ENCODE measurements at regions not wholly inside any gene's neighbourhood (a gene's known extent, or its start where the extent isn't known, plus 50 kb on each side); places are given as distances from the start of the nearest gene placed in this dataset.

DNA sequence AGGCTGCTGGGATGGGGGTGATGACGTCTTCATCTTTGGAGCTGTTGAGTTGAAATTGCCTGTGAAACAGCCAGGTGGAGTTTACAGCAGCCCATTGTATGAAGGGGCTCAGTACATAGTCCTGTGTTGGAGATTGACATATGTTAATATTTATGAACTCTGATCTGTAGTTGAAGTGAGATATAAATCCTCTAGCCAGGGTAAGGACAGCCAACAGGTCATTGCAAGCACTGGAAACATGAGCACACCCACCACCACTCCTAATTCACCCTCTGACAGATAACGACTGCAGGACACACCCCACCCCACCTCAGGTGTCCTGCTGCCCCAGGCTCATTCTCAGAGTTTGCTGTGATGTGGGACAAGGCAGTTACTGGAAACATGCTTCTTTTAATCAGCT lies 112.4 kb upstream of the TRIB2 start:
- Histone ChIP-seq H3K9ac (ENCODE audit: low read depth, low read length) (no peak overlapping the region), H3K9me3 (ENCODE audit: control insufficient read depth, insufficient read depth, low read length) (no peaks in the 10 kb centered on the region), H3K4me1 (ENCODE audit: insufficient read depth, low read length) (peaks cover 7% of the 10 kb centered on the region), H3K36me3 (ENCODE audit: insufficient read depth, low read length) (no peaks in the 10 kb centered on the region)

DNA sequence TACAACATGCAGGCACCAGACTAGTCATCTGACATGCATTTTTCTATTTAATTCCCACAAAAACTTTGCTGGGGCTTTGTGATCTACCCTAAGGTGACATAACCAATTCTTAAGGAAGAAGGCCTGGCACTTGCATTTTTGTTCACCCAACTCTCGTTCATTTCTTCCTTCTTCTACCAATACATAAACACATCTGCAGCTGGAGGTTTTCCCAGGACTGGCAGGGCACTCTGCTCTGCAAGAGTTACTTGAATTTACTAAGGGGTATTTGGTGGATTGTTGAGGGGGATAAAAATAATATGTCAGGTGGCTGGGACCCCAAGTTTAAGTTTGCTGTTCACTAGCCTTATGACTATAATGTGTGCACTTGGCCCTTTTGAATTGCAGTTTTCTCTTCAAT lies 111.4 kb upstream of the TRIB2 start:
- Histone ChIP-seq H3K9me3 (ENCODE audit: control insufficient read depth, insufficient read depth, low read length) (no peaks in the 10 kb centered on the region), H3K9ac (ENCODE audit: low read depth, low read length) (no peak overlapping the region), H3K4me1 (ENCODE audit: insufficient read depth, low read length) (peaks cover 7% of the 10 kb centered on the region), H3K36me3 (ENCODE audit: insufficient read depth, low read length) (no peaks in the 10 kb centered on the region)

DNA sequence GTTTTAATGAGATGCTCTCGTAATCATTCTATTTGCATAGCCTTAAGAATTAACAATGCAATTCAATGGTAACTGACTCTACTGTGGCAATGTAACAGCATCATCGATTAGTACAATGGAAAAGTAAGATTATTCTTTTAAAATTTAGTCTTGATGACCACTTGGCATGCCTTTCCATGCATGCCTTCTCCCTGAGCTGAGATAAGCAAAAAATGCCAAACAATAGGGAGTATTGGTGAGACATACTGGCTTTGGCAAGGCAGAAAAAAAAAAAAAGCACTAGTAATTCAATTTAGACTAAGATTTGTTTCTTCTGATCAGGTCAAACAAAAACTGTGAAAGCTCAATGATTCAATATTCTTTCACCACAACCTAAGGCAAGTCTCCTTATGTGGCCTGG lies 110.8 kb upstream of the TRIB2 start:
- H3K9me3 ChIP-seq (ENCODE audit: control insufficient read depth, insufficient read depth, low read length), result no peaks in the 10 kb centered on the region
- H3K9ac ChIP-seq (ENCODE audit: low read depth, low read length), result no peak overlapping the region
- H3K4me1 ChIP-seq (ENCODE audit: insufficient read depth, low read length), result peaks cover 7% of the 10 kb centered on the region
- H3K36me3 ChIP-seq (ENCODE audit: insufficient read depth, low read length), result no peaks in the 10 kb centered on the region

DNA sequence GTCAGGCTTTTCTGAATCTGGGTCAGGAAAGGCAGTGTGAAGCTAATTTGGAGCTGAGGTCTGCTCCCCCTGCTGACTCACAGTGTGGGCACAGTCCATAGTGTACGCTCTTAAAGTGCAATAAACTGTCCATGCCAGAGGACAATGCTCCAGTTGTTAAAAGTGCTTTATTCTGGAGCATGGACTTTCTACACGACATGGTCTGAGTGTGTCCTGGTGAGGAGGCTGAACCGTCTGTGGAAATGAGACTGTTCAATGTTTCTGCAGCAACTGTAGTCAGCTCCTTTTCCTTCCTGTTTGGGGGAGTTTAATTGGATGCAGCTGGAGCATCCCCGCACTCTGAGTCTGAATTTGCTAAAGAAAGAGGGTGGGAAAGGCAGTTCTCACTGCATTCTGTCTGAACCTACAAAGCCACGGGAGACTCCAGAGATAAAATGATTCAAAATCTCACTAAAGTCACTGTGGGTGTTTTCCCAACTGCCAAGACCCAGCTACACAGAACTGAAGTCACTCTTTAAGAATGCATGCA lies 110.2 kb upstream of the TRIB2 start:
- Histone ChIP-seq H3K9ac (ENCODE audit: low read depth, low read length) (no peak overlapping the region), H3K9me3 (ENCODE audit: control insufficient read depth, insufficient read depth, low read length) (no peaks in the 10 kb centered on the region), H3K36me3 (ENCODE audit: insufficient read depth, low read length) (no peaks in the 10 kb centered on the region), H3K4me1 (ENCODE audit: insufficient read depth, low read length) (peaks cover 7% of the 10 kb centered on the region)

DNA sequence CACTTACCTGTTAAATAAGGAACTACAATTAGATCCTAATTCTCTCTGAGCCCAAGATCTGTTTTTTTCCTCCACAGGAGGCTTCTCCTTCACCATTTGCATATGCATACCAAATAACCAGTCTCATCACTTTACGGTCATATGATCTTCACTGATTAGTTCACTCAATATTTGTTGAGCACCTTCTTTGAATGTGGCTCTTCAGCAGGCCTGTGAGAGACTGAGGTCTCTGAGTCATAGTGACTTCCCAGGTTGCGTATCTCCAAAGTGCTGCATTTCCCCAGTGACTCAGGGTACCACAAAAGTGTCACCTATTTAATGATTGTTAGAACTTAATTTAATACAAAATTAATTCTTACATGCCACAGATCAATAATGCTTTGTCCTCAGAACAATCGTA lies 108.8 kb upstream of the TRIB2 start:
- H3K9ac ChIP-seq (ENCODE audit: low read depth, low read length), result no peak overlapping the region
- H3K9me3 ChIP-seq (ENCODE audit: control insufficient read depth, insufficient read depth, low read length), result no peaks in the 10 kb centered on the region
- H3K36me3 ChIP-seq (ENCODE audit: insufficient read depth, low read length), result no peaks in the 10 kb centered on the region
- peaks cover 9% of the 10 kb centered on the region for H3K4me1 ChIP-seq (ENCODE audit: insufficient read depth, low read length)

DNA sequence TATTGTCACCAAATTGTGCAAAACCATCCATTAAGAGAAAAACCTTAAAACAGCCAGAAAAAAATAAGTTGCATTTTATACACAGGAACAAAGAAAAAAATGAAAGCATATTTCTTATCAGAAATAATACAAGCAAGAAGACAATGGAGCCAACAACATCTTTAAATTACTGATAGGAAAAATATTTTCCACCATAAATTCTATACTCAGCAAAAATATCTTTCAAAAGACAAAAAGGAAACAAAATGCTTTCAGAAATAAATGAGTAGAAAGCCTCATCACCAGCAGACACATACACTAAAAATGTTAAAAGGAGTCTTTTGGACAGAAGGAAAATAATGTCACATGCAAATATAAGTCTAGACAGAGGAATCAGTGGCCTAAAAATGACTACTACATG lies 106.4 kb upstream of the TRIB2 start:
- Histone ChIP-seq H3K9ac (ENCODE audit: low read depth, low read length) (no peak overlapping the region), H3K36me3 (ENCODE audit: insufficient read depth, low read length) (no peaks in the 10 kb centered on the region), H3K9me3 (ENCODE audit: control insufficient read depth, insufficient read depth, low read length) (no peaks in the 10 kb centered on the region), H3K4me1 (ENCODE audit: insufficient read depth, low read length) (peaks cover 12% of the 10 kb centered on the region)

DNA sequence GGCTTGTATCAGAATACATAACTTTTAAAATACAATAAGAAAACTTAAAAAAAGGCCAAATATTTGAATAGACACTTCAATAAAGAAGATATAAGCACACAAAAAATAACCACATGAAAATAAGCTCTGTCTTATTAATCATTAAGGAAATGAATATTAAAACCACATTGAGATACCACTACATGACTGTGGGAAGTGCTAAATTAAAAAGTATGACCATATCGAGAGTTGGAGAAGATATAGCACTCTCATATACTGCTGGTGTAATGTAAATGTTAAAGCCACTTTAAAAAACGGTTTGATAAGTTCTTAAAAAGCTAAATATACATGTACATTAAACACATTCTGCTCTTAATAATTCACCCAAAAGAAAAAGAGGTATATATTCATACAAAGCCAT lies 104.6 kb upstream of the TRIB2 start:
- Histone ChIP-seq H3K4me1 (ENCODE audit: insufficient read depth, low read length) (peaks cover 5% of the 10 kb centered on the region; the same call in 1 of the 2 replicates), H3K9me3 (ENCODE audit: control insufficient read depth, insufficient read depth, low read length) (no peaks in the 10 kb centered on the region), H3K36me3 (ENCODE audit: insufficient read depth, low read length) (no peaks in the 10 kb centered on the region), H3K9ac (ENCODE audit: low read depth, low read length) (no peak overlapping the region)

DNA sequence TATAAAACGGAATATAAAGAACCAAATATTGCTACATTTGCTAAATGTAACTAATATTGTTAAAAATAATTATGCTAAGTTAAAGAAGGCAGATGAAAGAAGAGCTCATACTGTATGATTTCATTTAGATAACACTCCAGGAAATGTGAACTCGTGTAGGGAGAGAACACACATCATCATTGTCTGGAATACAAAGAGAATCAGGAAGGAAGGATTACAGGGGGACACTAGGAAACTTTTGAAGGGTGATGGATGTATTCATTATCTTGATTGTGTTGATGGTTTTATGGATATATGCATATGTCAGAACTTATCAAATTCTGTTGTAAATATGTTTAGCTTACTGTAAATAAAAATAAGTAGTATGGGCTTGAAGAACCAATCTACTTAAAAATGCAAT lies 104.1 kb upstream of the TRIB2 start:
- Histone ChIP-seq H3K9me3 (ENCODE audit: control insufficient read depth, insufficient read depth, low read length) (no peaks in the 10 kb centered on the region), H3K9ac (ENCODE audit: low read depth, low read length) (no peak overlapping the region), H3K4me1 (ENCODE audit: insufficient read depth, low read length) (peaks cover 5% of the 10 kb centered on the region; the same call in 1 of the 2 replicates), H3K36me3 (ENCODE audit: insufficient read depth, low read length) (no peaks in the 10 kb centered on the region)

DNA sequence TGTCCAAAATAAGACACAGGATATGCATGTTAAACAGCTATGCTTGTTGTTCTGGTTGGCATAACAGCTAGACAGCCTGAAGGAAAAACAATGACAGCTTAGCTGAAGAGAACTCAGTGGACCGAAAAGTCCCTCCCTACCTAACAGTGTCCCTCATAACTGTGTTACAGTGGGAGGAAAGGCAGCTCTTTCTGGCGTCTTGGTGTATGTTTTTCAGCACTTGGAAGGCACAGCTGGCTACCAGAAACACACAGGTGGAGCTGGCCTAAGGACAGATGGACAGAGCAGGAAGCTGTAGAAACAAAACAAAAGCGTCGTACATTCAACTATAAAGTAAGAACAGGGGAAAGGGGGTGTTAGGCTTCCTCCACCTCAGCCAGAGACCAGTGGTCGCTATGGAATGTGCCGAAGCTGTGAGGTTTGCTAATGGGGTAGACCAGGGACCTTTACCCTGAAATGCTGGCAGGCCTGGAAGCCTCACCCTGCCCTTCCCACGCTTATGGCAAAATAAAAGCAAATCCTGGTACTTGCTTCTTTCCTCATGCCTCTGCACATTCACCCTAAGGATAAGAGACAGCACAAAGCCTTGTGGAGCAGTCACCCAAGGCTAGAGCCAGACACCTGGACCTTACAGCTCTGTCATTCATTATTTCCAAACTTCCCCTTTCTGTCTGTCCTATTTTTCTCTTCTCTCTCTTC lies 103.5 kb upstream of the TRIB2 start:
- H3K9ac ChIP-seq (ENCODE audit: low read depth, low read length), result no peak overlapping the region
- H3K4me1 ChIP-seq (ENCODE audit: insufficient read depth, low read length), result peaks cover 5% of the 10 kb centered on the region; the same call in 1 of the 2 replicates
- H3K9me3 ChIP-seq (ENCODE audit: control insufficient read depth, insufficient read depth, low read length), result no peaks in the 10 kb centered on the region
- H3K36me3 ChIP-seq (ENCODE audit: insufficient read depth, low read length), result no peaks in the 10 kb centered on the region

DNA sequence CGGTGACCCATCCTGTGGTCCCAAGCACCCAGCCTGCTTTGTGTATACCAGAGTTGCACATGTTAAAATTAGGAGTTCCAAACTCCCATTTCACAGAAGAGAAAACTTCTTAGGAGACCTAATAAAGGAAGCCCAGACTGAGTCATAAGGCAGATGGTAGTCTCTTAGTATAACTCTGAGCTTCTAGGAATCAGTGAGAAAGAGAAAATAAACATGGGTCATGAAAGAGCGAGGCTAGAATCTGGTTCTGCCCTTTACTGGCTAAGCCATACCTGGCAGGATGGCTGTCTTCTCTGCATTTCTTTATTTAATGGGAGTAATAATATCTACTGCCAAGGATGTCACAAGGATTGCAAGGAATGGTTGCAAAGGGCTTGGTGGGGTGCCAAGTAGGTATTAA lies 101.2 kb upstream of the TRIB2 start:
- Histone ChIP-seq H3K36me3 (ENCODE audit: insufficient read depth, low read length) (no peaks in the 10 kb centered on the region), H3K9ac (ENCODE audit: low read depth, low read length) (no peak overlapping the region), H3K9me3 (ENCODE audit: control insufficient read depth, insufficient read depth, low read length) (no peaks in the 10 kb centered on the region), H3K4me1 (ENCODE audit: insufficient read depth, low read length) (peaks cover 5% of the 10 kb centered on the region; the same call in 1 of the 2 replicates)

DNA sequence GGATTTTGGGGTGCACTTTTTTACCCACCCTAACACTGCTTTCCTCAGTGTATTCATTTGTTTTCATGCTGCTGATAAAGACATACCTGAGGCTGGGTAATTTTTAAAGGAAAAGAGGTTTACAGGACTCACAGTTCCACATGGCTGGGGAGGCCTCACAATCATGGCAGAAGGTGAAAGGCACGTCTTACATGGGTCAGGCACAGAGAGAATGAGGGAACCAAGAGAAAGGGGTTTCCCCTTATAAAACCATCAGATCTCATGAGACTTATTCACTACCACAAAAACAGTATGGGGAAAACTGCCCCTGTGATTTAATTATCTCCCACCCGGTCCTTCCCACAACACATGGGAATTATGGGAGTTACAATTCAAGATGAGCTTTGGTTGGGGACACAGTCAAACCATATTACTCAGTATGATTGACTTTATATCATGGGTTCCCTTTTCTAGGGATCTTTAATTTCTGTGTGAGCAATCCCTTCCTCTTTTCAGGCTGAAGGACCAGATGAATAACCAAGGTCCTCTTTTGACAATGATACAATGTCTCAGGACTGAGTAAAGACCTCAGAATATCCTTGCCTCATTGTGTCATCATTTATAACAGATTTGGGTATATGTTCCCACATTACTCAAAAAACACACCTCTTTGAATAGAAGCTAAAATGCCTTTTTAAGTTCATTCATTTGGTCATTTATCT lies 100.1 kb upstream of the TRIB2 start:
- peaks cover 5% of the 10 kb centered on the region; the same call in 1 of the 2 replicates for H3K4me1 ChIP-seq (ENCODE audit: insufficient read depth, low read length)
- H3K9me3 ChIP-seq (ENCODE audit: control insufficient read depth, insufficient read depth, low read length), result no peaks in the 10 kb centered on the region
- H3K9ac ChIP-seq (ENCODE audit: low read depth, low read length), result no peak overlapping the region
- no peaks in the 10 kb centered on the region for H3K36me3 ChIP-seq (ENCODE audit: insufficient read depth, low read length)

DNA sequence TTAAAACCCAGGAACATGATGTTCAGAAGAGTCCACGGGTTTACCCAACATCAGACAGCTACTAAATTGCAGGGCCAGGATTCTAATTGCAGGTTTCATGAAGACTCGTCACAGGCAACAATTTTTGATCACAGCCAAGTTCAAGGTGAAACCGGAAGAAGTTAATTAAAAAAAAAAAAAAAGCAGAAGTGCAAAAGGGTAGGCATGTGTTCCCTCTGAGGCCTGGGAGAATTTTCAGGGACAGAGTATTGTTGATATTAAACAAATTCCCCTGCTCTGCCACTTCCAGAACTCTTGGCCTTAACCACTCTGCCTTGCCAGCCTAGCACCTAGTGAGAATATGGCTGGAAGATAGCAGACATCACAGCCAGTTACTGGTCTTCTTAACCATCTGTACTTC lies 99.4 kb upstream of the TRIB2 start:
- H3K9me3 ChIP-seq (ENCODE audit: control insufficient read depth, insufficient read depth, low read length), result no peaks in the 10 kb centered on the region
- peaks cover 5% of the 10 kb centered on the region; the same call in 1 of the 2 replicates for H3K4me1 ChIP-seq (ENCODE audit: insufficient read depth, low read length)
- H3K9ac ChIP-seq (ENCODE audit: low read depth, low read length), result no peak overlapping the region
- H3K36me3 ChIP-seq (ENCODE audit: insufficient read depth, low read length), result no peaks in the 10 kb centered on the region

DNA sequence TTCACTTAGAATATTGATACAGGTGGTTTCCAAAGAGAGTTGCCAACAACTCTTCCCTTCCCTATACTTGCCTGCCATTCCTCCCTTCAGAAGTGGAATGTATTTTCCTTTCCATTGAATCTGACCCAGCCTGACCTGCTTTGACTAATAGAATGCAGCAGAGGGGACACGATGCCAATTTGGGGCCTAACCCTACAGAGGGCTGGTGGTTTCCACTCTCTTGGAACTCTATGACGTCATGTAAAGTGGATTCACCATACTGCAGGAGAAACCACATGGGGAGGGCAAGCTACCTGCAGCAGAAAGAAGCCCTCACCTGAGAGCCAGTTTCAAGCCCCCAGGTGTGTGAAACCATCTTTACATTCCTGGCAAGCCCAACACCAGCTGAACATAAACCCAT lies 98.9 kb upstream of the TRIB2 start:
- peaks cover 4% of the 10 kb centered on the region; the same call in 1 of the 2 replicates for H3K4me1 ChIP-seq (ENCODE audit: insufficient read depth, low read length)
- H3K9me3 ChIP-seq (ENCODE audit: control insufficient read depth, insufficient read depth, low read length), result no peaks in the 10 kb centered on the region
- H3K9ac ChIP-seq (ENCODE audit: low read depth, low read length), result no peak overlapping the region
- no peaks in the 10 kb centered on the region for H3K36me3 ChIP-seq (ENCODE audit: insufficient read depth, low read length)

DNA sequence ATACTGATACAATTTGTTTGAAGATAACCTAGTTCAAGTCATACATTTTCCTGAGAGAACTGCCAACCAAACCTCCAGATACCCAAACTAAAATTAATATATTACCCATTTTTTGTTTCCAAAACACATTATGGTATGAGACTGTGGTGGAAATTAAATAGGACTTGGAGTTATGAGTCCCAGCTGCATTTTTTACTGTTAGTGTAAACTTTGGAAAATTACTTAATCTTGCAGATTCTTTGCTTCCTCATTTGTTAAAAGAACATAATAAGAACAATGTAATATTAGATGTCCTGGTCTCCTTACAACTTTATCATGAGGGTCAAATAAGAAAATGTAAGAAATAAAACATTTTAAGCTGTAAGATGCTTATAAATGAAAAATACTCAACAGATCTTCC lies 98.2 kb upstream of the TRIB2 start:
- H3K4me1 ChIP-seq (ENCODE audit: insufficient read depth, low read length), result no peaks in the 10 kb centered on the region; the same call in 1 of the 2 replicates
- H3K9me3 ChIP-seq (ENCODE audit: control insufficient read depth, insufficient read depth, low read length), result no peaks in the 10 kb centered on the region
- H3K9ac ChIP-seq (ENCODE audit: low read depth, low read length), result no peak overlapping the region
- H3K36me3 ChIP-seq (ENCODE audit: insufficient read depth, low read length), result no peaks in the 10 kb centered on the region

DNA sequence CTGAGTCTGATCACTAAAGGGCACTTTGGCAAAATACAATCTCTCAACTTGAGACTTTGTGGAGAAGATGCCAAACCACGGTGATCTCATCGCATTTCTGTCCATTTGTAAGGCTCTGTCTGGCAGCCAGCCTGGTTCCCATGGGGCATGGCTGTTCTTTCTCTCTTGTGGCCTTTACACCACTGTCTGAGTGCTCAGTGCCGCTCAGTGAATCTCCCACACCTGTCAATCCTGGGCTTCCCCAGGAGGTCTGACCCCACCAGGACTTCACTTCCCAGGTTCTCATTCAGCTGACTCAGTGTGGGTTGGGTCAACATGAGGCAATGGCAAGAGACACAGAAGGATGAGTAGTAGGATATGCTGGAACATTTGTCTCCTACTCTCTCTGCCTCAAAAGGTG lies 96.8 kb upstream of the TRIB2 start:
- Histone ChIP-seq H3K9ac (ENCODE audit: low read depth, low read length) (no peak overlapping the region), H3K36me3 (ENCODE audit: insufficient read depth, low read length) (no peaks in the 10 kb centered on the region), H3K9me3 (ENCODE audit: control insufficient read depth, insufficient read depth, low read length) (no peaks in the 10 kb centered on the region), H3K4me1 (ENCODE audit: insufficient read depth, low read length) (peaks cover 11% of the 10 kb centered on the region; the same call in 1 of the 2 replicates)
